ENCODE measurements at regions not wholly inside any gene's neighbourhood (a gene's known extent, or its start where the extent isn't known, plus 50 kb on each side); places are given as distances from the start of the nearest gene placed in this dataset.

DNA sequence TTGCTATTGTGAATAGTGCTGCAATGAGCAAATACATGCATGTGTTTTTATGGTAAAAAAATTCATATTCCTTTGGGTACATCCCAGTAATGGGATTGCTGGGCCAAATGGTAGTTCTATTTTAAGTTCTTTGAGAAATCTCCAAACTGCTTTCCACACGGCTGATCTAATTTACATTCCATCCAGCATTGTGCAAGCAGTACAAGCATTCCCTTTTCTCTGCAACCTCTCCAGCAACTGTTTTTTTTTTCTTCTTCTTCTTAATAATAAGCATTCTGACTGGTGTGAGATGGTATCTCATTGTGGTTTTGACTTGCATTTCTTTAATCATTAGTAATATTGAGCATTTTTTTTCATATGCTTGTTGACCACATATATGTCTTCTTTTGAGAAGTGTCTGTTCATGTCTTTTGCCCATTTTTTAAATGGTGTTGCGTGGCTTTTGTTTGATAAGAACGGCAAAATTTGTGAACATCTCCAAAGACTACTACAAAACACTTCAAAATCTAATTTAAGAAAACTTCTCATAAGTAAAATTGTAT, 136.1 kb upstream of the MYO3A start:
- H3K4me1 ChIP-seq (ENCODE audit: insufficient read depth, low read length) = no peaks in the 10 kb centered on the region
- no peaks in the 10 kb centered on the region; the same call in 1 of the 2 replicates for H3K9me3 ChIP-seq (ENCODE audit: control insufficient read depth, insufficient read depth, low read length)
- H3K9ac ChIP-seq (ENCODE audit: low read depth, low read length) = no peak overlapping the region
- H3K36me3 ChIP-seq (ENCODE audit: insufficient read depth, low read length) = no peaks in the 10 kb centered on the region

- Histone ChIP-seq H3K9ac (ENCODE audit: low read depth, low read length) (no peak overlapping the region), H3K4me1 (ENCODE audit: insufficient read depth, low read length) (no peaks in the 10 kb centered on the region), H3K9me3 (ENCODE audit: control insufficient read depth, insufficient read depth, low read length) (no peaks in the 10 kb centered on the region), H3K36me3 (ENCODE audit: insufficient read depth, low read length) (no peaks in the 10 kb centered on the region)
These were observed 129.5 kb upstream of the MYO3A start for GRCh38 chr10:25804505-25804904.

GRCh38 chr10:25805986-25806385, 128.0 kb upstream of the MYO3A start:
- H3K36me3 ChIP-seq (ENCODE audit: insufficient read depth, low read length) = no peaks in the 10 kb centered on the region
- no peaks in the 10 kb centered on the region for H3K9me3 ChIP-seq (ENCODE audit: control insufficient read depth, insufficient read depth, low read length)
- H3K9ac ChIP-seq (ENCODE audit: low read depth, low read length) = no peak overlapping the region
- no peaks in the 10 kb centered on the region for H3K4me1 ChIP-seq (ENCODE audit: insufficient read depth, low read length)

- Histone ChIP-seq H3K9me3 (ENCODE audit: control insufficient read depth, insufficient read depth, low read length) (no peaks in the 10 kb centered on the region), H3K4me1 (ENCODE audit: insufficient read depth, low read length) (no peaks in the 10 kb centered on the region; the same call in 1 of the 2 replicates), H3K9ac (ENCODE audit: low read depth, low read length) (no peak overlapping the region), H3K36me3 (ENCODE audit: insufficient read depth, low read length) (no peaks in the 10 kb centered on the region)
These were observed 125.7 kb upstream of the MYO3A start for GRCh38 chr10:25808372-25808771.

DNA sequence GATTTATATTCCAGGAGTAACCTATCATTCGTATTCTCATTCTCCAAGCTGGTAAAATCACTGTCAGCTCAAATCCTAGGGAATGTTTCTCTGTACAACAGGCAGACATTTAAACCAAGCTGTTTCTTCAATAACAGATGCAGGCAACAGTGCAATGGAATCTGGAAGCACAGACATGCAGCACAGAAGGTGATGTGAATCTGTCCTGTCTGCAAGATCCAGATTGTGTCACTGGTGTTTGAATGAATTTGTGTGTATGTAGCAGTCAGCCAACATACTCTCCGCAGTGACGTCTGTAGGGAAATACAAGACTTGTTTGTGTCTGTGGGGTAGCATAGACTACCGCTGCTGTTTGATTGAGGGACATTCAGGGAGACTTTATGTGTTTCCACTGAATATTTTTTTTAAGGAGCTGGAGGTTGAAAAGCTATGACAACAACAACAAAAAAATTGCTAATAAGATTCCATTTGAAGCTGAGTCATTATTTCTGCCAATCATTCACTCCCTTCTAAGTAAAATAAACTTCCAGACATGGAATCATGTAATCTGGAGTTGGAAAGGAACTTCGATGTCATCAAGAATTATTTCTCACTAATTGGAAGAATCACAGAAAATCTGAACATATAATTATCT, 122.9 kb upstream of the MYO3A start:
- Histone ChIP-seq H3K9ac (ENCODE audit: low read depth, low read length) (no peak overlapping the region), H3K36me3 (ENCODE audit: insufficient read depth, low read length) (no peaks in the 10 kb centered on the region), H3K4me1 (ENCODE audit: insufficient read depth, low read length) (peaks cover 4% of the 10 kb centered on the region), H3K9me3 (ENCODE audit: control insufficient read depth, insufficient read depth, low read length) (no peaks in the 10 kb centered on the region)

DNA sequence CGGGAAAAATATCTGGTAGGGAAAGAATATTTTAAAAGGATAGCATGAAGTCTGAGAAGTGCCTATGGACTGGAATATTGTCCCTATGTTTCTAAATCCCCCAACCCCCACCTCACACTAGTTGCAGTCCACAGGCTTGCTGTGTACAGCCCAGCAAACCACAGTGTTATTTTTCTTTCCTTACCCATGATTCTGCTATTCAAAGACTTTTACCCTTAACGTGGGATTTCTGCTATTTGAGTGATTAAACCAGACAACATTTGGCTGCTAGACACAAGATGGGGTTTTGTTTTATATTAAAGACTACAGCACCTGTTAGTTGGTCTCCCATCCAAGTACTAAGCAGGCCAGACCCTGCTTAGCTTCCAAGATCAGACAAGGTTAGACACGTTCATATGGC, 120.5 kb upstream of the MYO3A start:
- peaks cover 23% of the 10 kb centered on the region for H3K4me1 ChIP-seq (ENCODE audit: insufficient read depth, low read length)
- no peaks in the 10 kb centered on the region for H3K36me3 ChIP-seq (ENCODE audit: insufficient read depth, low read length)
- H3K9me3 ChIP-seq (ENCODE audit: control insufficient read depth, insufficient read depth, low read length) = no peaks in the 10 kb centered on the region
- H3K9ac ChIP-seq (ENCODE audit: low read depth, low read length) = no peak overlapping the region

GRCh38 chr10:25815236-25815635, 118.8 kb upstream of the MYO3A start:
- Histone ChIP-seq H3K36me3 (ENCODE audit: insufficient read depth, low read length) (no peaks in the 10 kb centered on the region), H3K9me3 (ENCODE audit: control insufficient read depth, insufficient read depth, low read length) (no peaks in the 10 kb centered on the region), H3K4me1 (ENCODE audit: insufficient read depth, low read length) (peaks cover 27% of the 10 kb centered on the region), H3K9ac (ENCODE audit: low read depth, low read length) (no peak overlapping the region)

GRCh38 chr10:25815999-25816768, 117.8 kb upstream of the MYO3A start:
- no peak overlapping the region for H3K9ac ChIP-seq (ENCODE audit: low read depth, low read length)
- no peaks in the 10 kb centered on the region for H3K9me3 ChIP-seq (ENCODE audit: control insufficient read depth, insufficient read depth, low read length)
- H3K36me3 ChIP-seq (ENCODE audit: insufficient read depth, low read length) = no peaks in the 10 kb centered on the region
- peaks cover 27% of the 10 kb centered on the region for H3K4me1 ChIP-seq (ENCODE audit: insufficient read depth, low read length)

DNA sequence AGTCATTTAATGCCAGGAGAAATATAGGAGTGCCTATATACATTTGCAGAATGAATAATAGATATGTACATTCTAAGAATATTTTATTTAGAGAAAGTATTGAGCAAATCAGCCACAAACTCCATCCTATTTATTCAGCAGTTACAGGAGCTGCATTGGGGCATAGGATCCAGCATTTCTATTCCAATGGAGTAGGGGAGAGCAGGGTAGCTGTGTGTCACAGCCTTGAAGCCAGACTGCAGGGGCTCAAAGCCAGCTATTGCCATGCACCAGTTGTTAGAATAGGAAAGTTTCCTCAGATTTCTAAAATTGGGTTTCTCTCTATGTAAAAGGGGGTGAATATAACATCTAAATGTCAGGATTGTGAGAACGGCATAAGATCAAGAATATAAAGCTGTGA, 116.8 kb upstream of the MYO3A start:
- H3K36me3 ChIP-seq (ENCODE audit: insufficient read depth, low read length) = no peaks in the 10 kb centered on the region
- H3K9ac ChIP-seq (ENCODE audit: low read depth, low read length) = no peak overlapping the region
- H3K4me1 ChIP-seq (ENCODE audit: insufficient read depth, low read length) = peaks cover 27% of the 10 kb centered on the region
- no peaks in the 10 kb centered on the region for H3K9me3 ChIP-seq (ENCODE audit: control insufficient read depth, insufficient read depth, low read length)

DNA sequence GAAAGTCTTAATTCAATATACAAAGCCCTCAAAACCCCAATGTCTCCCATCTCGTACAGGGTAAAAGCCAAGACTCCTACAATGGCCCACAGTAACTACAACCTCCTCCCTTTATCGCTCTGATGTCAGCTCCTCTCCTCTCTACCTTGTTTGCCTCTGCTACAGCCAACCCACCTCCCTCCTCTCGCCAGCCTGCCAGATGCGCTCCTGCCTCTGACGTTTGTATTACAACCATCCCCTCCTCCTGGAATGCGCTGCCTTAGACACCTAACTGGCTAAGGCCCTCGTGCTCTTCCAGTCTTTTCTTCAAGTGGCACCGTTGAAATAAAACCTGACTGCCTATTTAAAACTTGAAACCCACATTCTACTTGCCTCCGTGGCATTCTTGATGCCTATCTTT, 115.3 kb upstream of the MYO3A start:
- no peak overlapping the region for H3K9ac ChIP-seq (ENCODE audit: low read depth, low read length)
- H3K4me1 ChIP-seq (ENCODE audit: insufficient read depth, low read length) = peaks cover 27% of the 10 kb centered on the region
- no peaks in the 10 kb centered on the region for H3K9me3 ChIP-seq (ENCODE audit: control insufficient read depth, insufficient read depth, low read length)
- H3K36me3 ChIP-seq (ENCODE audit: insufficient read depth, low read length) = no peaks in the 10 kb centered on the region

DNA sequence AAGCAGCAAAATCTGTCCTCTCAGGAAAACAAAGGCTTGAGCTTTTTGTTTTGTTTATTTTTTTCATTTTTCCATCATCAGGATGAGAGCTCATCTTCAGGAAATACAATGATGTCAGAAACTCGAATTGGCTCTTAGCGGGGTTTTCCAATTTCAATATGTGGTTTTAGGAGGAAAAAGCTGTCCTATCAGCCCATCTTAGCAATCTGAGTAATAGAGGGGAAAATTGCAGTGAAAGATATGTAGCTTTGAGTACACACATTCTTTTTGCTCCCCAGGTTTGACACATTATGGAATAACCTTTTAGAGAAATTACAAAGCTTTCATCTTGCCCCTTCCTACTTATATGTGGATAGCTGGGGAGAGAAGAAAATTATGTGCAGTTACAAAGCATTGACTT, 113.6 kb upstream of the MYO3A start:
- no peaks in the 10 kb centered on the region for H3K9me3 ChIP-seq (ENCODE audit: control insufficient read depth, insufficient read depth, low read length)

GRCh38 chr10:25820874-25821273, 113.2 kb upstream of the MYO3A start:
- Histone ChIP-seq H3K4me1 (ENCODE audit: insufficient read depth, low read length) (peaks cover 25% of the 10 kb centered on the region), H3K9ac (ENCODE audit: low read depth, low read length) (no peak overlapping the region), H3K9me3 (ENCODE audit: control insufficient read depth, insufficient read depth, low read length) (no peaks in the 10 kb centered on the region), H3K36me3 (ENCODE audit: insufficient read depth, low read length) (no peaks in the 10 kb centered on the region)

More for the DNA sequence above, 113.6 kb upstream of the MYO3A start:
- Histone ChIP-seq H3K4me1 (ENCODE audit: insufficient read depth, low read length) (peaks cover 27% of the 10 kb centered on the region), H3K9ac (ENCODE audit: low read depth, low read length) (no peak overlapping the region), H3K36me3 (ENCODE audit: insufficient read depth, low read length) (no peaks in the 10 kb centered on the region)

GRCh38 chr10:25824050-25824449, 110.0 kb upstream of the MYO3A start:
- Histone ChIP-seq H3K4me1 (ENCODE audit: insufficient read depth, low read length) (peaks cover 2% of the 10 kb centered on the region), H3K9ac (ENCODE audit: low read depth, low read length) (no peak overlapping the region), H3K36me3 (ENCODE audit: insufficient read depth, low read length) (no peaks in the 10 kb centered on the region), H3K9me3 (ENCODE audit: control insufficient read depth, insufficient read depth, low read length) (no peaks in the 10 kb centered on the region)

DNA sequence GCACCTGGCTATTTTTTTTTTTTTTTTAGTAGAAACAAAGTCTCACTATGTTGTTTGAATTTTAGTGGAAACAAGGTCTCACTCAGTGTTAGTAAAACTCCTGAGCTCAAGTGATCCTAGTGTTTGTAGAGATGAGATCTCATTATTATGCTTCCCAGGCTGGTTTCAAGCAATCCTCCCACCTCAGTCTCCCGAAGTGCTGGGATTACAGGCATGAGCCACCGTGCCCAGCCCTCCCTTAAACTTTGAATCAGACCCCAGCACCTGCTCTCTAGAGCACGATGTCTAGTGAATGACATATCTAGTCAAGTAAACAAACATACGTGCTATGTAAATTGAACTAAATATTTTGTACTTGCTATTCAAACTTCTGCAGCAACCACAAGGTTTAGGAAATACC, 105.6 kb upstream of the MYO3A start:
- no peaks in the 10 kb centered on the region for H3K36me3 ChIP-seq (ENCODE audit: insufficient read depth, low read length)
- no peaks in the 10 kb centered on the region for H3K9me3 ChIP-seq (ENCODE audit: control insufficient read depth, insufficient read depth, low read length)
- no peaks in the 10 kb centered on the region; the same call in 1 of the 2 replicates for H3K4me1 ChIP-seq (ENCODE audit: insufficient read depth, low read length)
- no peak overlapping the region for H3K9ac ChIP-seq (ENCODE audit: low read depth, low read length)

- Histone ChIP-seq H3K4me1 (ENCODE audit: insufficient read depth, low read length) (no peaks in the 10 kb centered on the region; the same call in 1 of the 2 replicates), H3K9me3 (ENCODE audit: control insufficient read depth, insufficient read depth, low read length) (no peaks in the 10 kb centered on the region), H3K9ac (ENCODE audit: low read depth, low read length) (no peak overlapping the region), H3K36me3 (ENCODE audit: insufficient read depth, low read length) (no peaks in the 10 kb centered on the region)
These were observed 102.9 kb upstream of the MYO3A start for GRCh38 chr10:25831080-25831479.

All from ES-I3 (cell line).